Astrocyte (in vitro differentiated cells and primary cell): ENCODE measurements at regions not wholly inside any gene's neighbourhood (a gene's known extent, or its start where the extent isn't known, plus 50 kb on each side); places are given as distances from the start of the nearest gene placed in this dataset.

Source experiments
- DNase-seq: peaks from one replicate; pipeline ENCODE4 v3.0.0-alpha.2; 2010; ENCODE audit warnings: low read depth
- FAIRE-seq: peaks from 2 replicates; lab custom pipeline; 2011; peaks lifted over from hg19 to GRCh38; lab: Jason Lieb, UNC
- H2AFZ ChIP-seq: 2 replicates; pipeline ENCODE4 v1.6.0; 2012; ENCODE audit warnings: low read depth, low read length, inconsistent platforms
- H3K27ac ChIP-seq: 2 replicates; pipeline ENCODE4 v1.5.1; 2011; ENCODE audit warnings: low read depth, low read length, inconsistent platforms
- H3K27me3 ChIP-seq: 2 replicates; pipeline ENCODE4 v1.6.0; 2011; ENCODE audit warnings: low read length, inconsistent platforms; ENCODE audit not compliant: insufficient read depth
- H3K36me3 ChIP-seq: 2 replicates; pipeline ENCODE4 v1.5.1; 2011; ENCODE audit warnings: low read length, inconsistent platforms; ENCODE audit not compliant: insufficient read depth
- H3K4me1 ChIP-seq: 2 replicates; pipeline ENCODE4 v1.5.1; 2011; ENCODE audit warnings: low read length, inconsistent platforms; ENCODE audit not compliant: insufficient read depth
- H3K4me2 ChIP-seq: 2 replicates; pipeline ENCODE4 v1.6.0; 2012; ENCODE audit warnings: low read length, inconsistent platforms
- H3K4me3 ChIP-seq: 2 replicates; pipeline ENCODE4 v1.5.1; 2011; ENCODE audit warnings: low read depth, mild to moderate bottlenecking, low read length, inconsistent platforms; ENCODE audit not compliant: insufficient read depth
- H3K79me2 ChIP-seq: 2 replicates; pipeline ENCODE4 v1.6.0; 2012; ENCODE audit warnings: mild to moderate bottlenecking, low read length, inconsistent platforms; ENCODE audit not compliant: insufficient read depth
- H3K9ac ChIP-seq: 2 replicates; pipeline ENCODE4 v1.6.0; 2012; ENCODE audit warnings: mild to moderate bottlenecking, low read length, inconsistent platforms
- H3K9me3 ChIP-seq: 2 replicates; pipeline ENCODE4 v1.5.1; 2012; ENCODE audit warnings: low read depth, mild to moderate bottlenecking, low read length, inconsistent platforms; ENCODE audit not compliant: insufficient read depth
- H4K20me1 ChIP-seq: 2 replicates; pipeline ENCODE4 v1.6.0; 2012; ENCODE audit warnings: low read length, inconsistent platforms; ENCODE audit not compliant: insufficient read depth
- H3K27ac Mint-ChIP-seq: one replicate; pipeline ENCODE4 v1.8.0; 2021; ENCODE audit warnings: mild to moderate bottlenecking, mixed read lengths; ENCODE audit not compliant: unreplicated experiment
- H3K27me3 Mint-ChIP-seq: one replicate; pipeline ENCODE4 v1.8.0; 2021; ENCODE audit warnings: low read depth, mixed read lengths; ENCODE audit not compliant: unreplicated experiment
- H3K36me3 Mint-ChIP-seq: one replicate; pipeline ENCODE4 v1.8.0; 2021; ENCODE audit warnings: low read depth, mixed read lengths; ENCODE audit not compliant: unreplicated experiment
- H3K4me1 Mint-ChIP-seq: one replicate; pipeline ENCODE4 v1.8.0; 2021; ENCODE audit warnings: low read depth, mixed read lengths; ENCODE audit not compliant: unreplicated experiment
- H3K4me3 Mint-ChIP-seq: one replicate; pipeline ENCODE4 v1.8.0; 2021; ENCODE audit warnings: mild to moderate bottlenecking, moderate library complexity, mixed read lengths; ENCODE audit not compliant: unreplicated experiment
- H3K9me3 Mint-ChIP-seq: one replicate; pipeline ENCODE4 v1.8.0; 2021; ENCODE audit warnings: mild to moderate bottlenecking, mixed read lengths; ENCODE audit not compliant: unreplicated experiment
- CTCF ChIP-seq: IDR thresholded peaks from 2 replicates; pipeline ENCODE4 v1.5.1; 2011; ENCODE audit warnings: low read depth, mild to moderate bottlenecking, inconsistent platforms, low read length, moderate library complexity; ENCODE audit not compliant: insufficient read depth
- EZH2 ChIP-seq: IDR thresholded peaks from 2 replicates; pipeline ENCODE4 v1.6.1; 2012; ENCODE audit warnings: mild to moderate bottlenecking, low read length, inconsistent platforms; ENCODE audit not compliant: insufficient read depth

GRCh38 chrY:17044723-17045122 is 835.3 kb downstream of the CDY2B start:
- no peak for FAIRE-seq
- Histone ChIP-seq H3K27ac (no peak overlapping the region), H3K27me3 (no peaks in the 10 kb centered on the region), H3K79me2 (no peaks in the 10 kb centered on the region), H3K9ac (no peak overlapping the region), H3K4me3 (no peak overlapping the region), H3K9me3 (no peaks in the 10 kb centered on the region), H3K4me1 (no peaks in the 10 kb centered on the region), H3K4me2 (no peak overlapping the region), H4K20me1 (no peaks in the 10 kb centered on the region), H2AFZ (no peak overlapping the region), H3K36me3 (no peaks in the 10 kb centered on the region)
- Mint-ChIP-seq H3K4me1 (no peaks in the 10 kb centered on the region), H3K36me3 (no peaks in the 10 kb centered on the region), H3K9me3 (peaks cover 2% of the 10 kb centered on the region), H3K4me3 (no peak overlapping the region), H3K27ac (no peak overlapping the region), H3K27me3 (no peaks in the 10 kb centered on the region)
- DNase-seq: no peak
- TF ChIP-seq CTCF: no peak
- no peak for TF ChIP-seq EZH2

- no peaks in the 10 kb centered on the region for H3K4me1 Mint-ChIP-seq
- TF ChIP-seq CTCF: no peak
- no peak for TF ChIP-seq EZH2
- Histone ChIP-seq H2AFZ (no peak overlapping the region), H3K9ac (no peak overlapping the region), H3K27ac (no peak overlapping the region), H3K4me1 (no peaks in the 10 kb centered on the region), H3K27me3 (no peaks in the 10 kb centered on the region), H3K4me2 (no peak overlapping the region), H3K79me2 (no peaks in the 10 kb centered on the region), H3K36me3 (no peaks in the 10 kb centered on the region), H4K20me1 (no peaks in the 10 kb centered on the region), H3K9me3 (no peaks in the 10 kb centered on the region), H3K4me3 (no peak overlapping the region)
- H3K4me3 Mint-ChIP-seq: no peak overlapping the region
- peaks cover 2% of the 10 kb centered on the region for H3K9me3 Mint-ChIP-seq
- FAIRE-seq: no peak
- H3K27me3 Mint-ChIP-seq: no peaks in the 10 kb centered on the region
- H3K27ac Mint-ChIP-seq: no peak overlapping the region
- DNase-seq: no peak
- no peaks in the 10 kb centered on the region for H3K36me3 Mint-ChIP-seq
These were observed 835.7 kb downstream of the CDY2B start for GRCh38 chrY:17044272-17044671.

GRCh38 chrY:17038439-17038838 is 841.6 kb downstream of the CDY2B start:
- no peak overlapping the region for H3K27ac Mint-ChIP-seq
- no peak for TF ChIP-seq CTCF
- no peak for TF ChIP-seq EZH2
- Histone ChIP-seq H3K79me2 (no peaks in the 10 kb centered on the region), H3K9me3 (no peaks in the 10 kb centered on the region), H3K27me3 (no peaks in the 10 kb centered on the region), H3K9ac (no peak overlapping the region), H3K36me3 (no peaks in the 10 kb centered on the region), H3K27ac (no peak overlapping the region), H2AFZ (no peak overlapping the region), H3K4me3 (no peak overlapping the region), H3K4me1 (no peaks in the 10 kb centered on the region), H4K20me1 (no peaks in the 10 kb centered on the region), H3K4me2 (no peak overlapping the region)
- H3K27me3 Mint-ChIP-seq: no peaks in the 10 kb centered on the region
- no peak for FAIRE-seq
- H3K9me3 Mint-ChIP-seq: peaks cover 2% of the 10 kb centered on the region
- H3K36me3 Mint-ChIP-seq: no peaks in the 10 kb centered on the region
- no peak overlapping the region for H3K4me3 Mint-ChIP-seq
- no peak for DNase-seq
- H3K4me1 Mint-ChIP-seq: peaks cover 8% of the 10 kb centered on the region
